ENCODE measurements at regions not wholly inside any gene's neighbourhood (a gene's known extent, or its start where the extent isn't known, plus 50 kb on each side); places are given as distances from the start of the nearest gene placed in this dataset.

- no peak for TF ChIP-seq EZH2phosphoT487 (IDR thresholded peaks at IDR 0.05; ENCODE audit: insufficient read depth, low read depth)
- no peak for TF ChIP-seq EZH2 (IDR thresholded peaks at IDR 0.05; ENCODE audit: insufficient read depth, poor library complexity, severe bottlenecking)
- Histone ChIP-seq H3K4me1 (ENCODE audit: insufficient read depth) (no peaks in the 10 kb centered on the region), H3F3A (ENCODE audit: insufficient read depth) (no peaks in the 10 kb centered on the region), H3K27me3 (replicated peaks; ENCODE audit: insufficient read depth) (no peaks in the 10 kb centered on the region), H3K9me3 (ENCODE audit: low read depth) (no peaks in the 10 kb centered on the region), H3K4me2 (ENCODE audit: unreplicated experiment) (no peak overlapping the region), H3K27ac (no peak overlapping the region), H3K9me2 (ENCODE audit: insufficient read depth) (no peaks in the 10 kb centered on the region), H3K36me3 (ENCODE audit: low read depth) (no peaks in the 10 kb centered on the region), H2AFZ (no peak overlapping the region), H3K9ac (no peak overlapping the region), H4K20me1 (ENCODE audit: insufficient read depth) (no peaks in the 10 kb centered on the region; the same call in 1 of the 2 replicates), H3K4me3 (no peak overlapping the region), H3K79me2 (ENCODE audit: insufficient read depth) (no peaks in the 10 kb centered on the region)
- DNase-seq, result no peak
- in situ Hi-C loops (cut with MboI), result no loop called here
- WGBS, 2 experiments (ENCODE audit: low coverage in 1 of 2, low lambda C conversion rate in 2 of 2, missing lambda C conversion rate in 2 of 2), result 8 to 9% methylated on average over 1 of the region's 1 CpG
Observed at GRCh38 chr4:45925809-45926208, 198.0 kb downstream of the GABRG1 start.

- H3K27ac ChIP-seq, result no peak overlapping the region
- WGBS, 2 experiments (ENCODE audit: low coverage in 1 of 2, low lambda C conversion rate in 2 of 2, missing lambda C conversion rate in 2 of 2), result 49 to 56% methylated on average over 3 of the region's 3 CpGs
- no peak overlapping the region for H3K9ac ChIP-seq
- no peaks in the 10 kb centered on the region for H3K9me2 ChIP-seq (ENCODE audit: insufficient read depth)
- no peak overlapping the region for H3K4me2 ChIP-seq (ENCODE audit: unreplicated experiment)
- no peaks in the 10 kb centered on the region; the same call in 1 of the 2 replicates for H4K20me1 ChIP-seq (ENCODE audit: insufficient read depth)
- H3K9me3 ChIP-seq (ENCODE audit: low read depth), result no peaks in the 10 kb centered on the region
- H3K4me1 ChIP-seq (ENCODE audit: insufficient read depth), result no peaks in the 10 kb centered on the region
- no peaks in the 10 kb centered on the region for H3K27me3 ChIP-seq (replicated peaks; ENCODE audit: insufficient read depth)
- H3K79me2 ChIP-seq (ENCODE audit: insufficient read depth), result no peaks in the 10 kb centered on the region
- no peak for DNase-seq
- TF ChIP-seq EZH2phosphoT487 (IDR thresholded peaks at IDR 0.05; ENCODE audit: insufficient read depth, low read depth), result no peak
- TF ChIP-seq EZH2 (IDR thresholded peaks at IDR 0.05; ENCODE audit: insufficient read depth, poor library complexity, severe bottlenecking), result no peak
- no peaks in the 10 kb centered on the region for H3K36me3 ChIP-seq (ENCODE audit: low read depth)
- in situ Hi-C loops (cut with MboI), result no loop called here
- H3K4me3 ChIP-seq, result no peak overlapping the region
- H2AFZ ChIP-seq, result no peak overlapping the region
- H3F3A ChIP-seq (ENCODE audit: insufficient read depth), result no peaks in the 10 kb centered on the region
Observed at GRCh38 chr4:45920861-45921260, 203.0 kb downstream of the GABRG1 start.

GRCh38 chr4:45910511-45910910 lies 213.3 kb downstream of the GABRG1 start:
- in situ Hi-C loops (cut with MboI), result no loop called here
- DNase-seq, result no peak
- Histone ChIP-seq H3K9ac (no peak overlapping the region), H3K79me2 (ENCODE audit: insufficient read depth) (no peaks in the 10 kb centered on the region), H2AFZ (no peak overlapping the region), H3K36me3 (ENCODE audit: low read depth) (no peaks in the 10 kb centered on the region), H3K27ac (no peak overlapping the region), H3K4me2 (ENCODE audit: unreplicated experiment) (no peak overlapping the region), H3K9me2 (ENCODE audit: insufficient read depth) (no peaks in the 10 kb centered on the region), H3K9me3 (ENCODE audit: low read depth) (peaks cover 3% of the 10 kb centered on the region), H3K4me1 (ENCODE audit: insufficient read depth) (no peaks in the 10 kb centered on the region), H3K4me3 (no peak overlapping the region), H3K27me3 (replicated peaks; ENCODE audit: insufficient read depth) (no peaks in the 10 kb centered on the region), H4K20me1 (ENCODE audit: insufficient read depth) (no peaks in the 10 kb centered on the region), H3F3A (ENCODE audit: insufficient read depth) (no peaks in the 10 kb centered on the region)
- TF ChIP-seq EZH2 (IDR thresholded peaks at IDR 0.05; ENCODE audit: insufficient read depth, poor library complexity, severe bottlenecking) (no peak), EZH2phosphoT487 (IDR thresholded peaks at IDR 0.05; ENCODE audit: insufficient read depth, low read depth) (no peak)

- H3K27me3 ChIP-seq (replicated peaks; ENCODE audit: insufficient read depth), result no peaks in the 10 kb centered on the region
- H2AFZ ChIP-seq, result no peak overlapping the region
- DNase-seq, result no peak
- H3F3A ChIP-seq (ENCODE audit: insufficient read depth), result no peaks in the 10 kb centered on the region
- no peaks in the 10 kb centered on the region for H3K79me2 ChIP-seq (ENCODE audit: insufficient read depth)
- no peaks in the 10 kb centered on the region for H3K36me3 ChIP-seq (ENCODE audit: low read depth)
- no peak overlapping the region for H3K4me2 ChIP-seq (ENCODE audit: unreplicated experiment)
- no peak for TF ChIP-seq EZH2 (IDR thresholded peaks at IDR 0.05; ENCODE audit: insufficient read depth, poor library complexity, severe bottlenecking)
- H3K9me3 ChIP-seq (ENCODE audit: low read depth), result no peaks in the 10 kb centered on the region
- no peak overlapping the region for H3K4me3 ChIP-seq
- no peak overlapping the region for H3K9ac ChIP-seq
- H3K27ac ChIP-seq, result no peak overlapping the region
- 15 to 16% methylated on average over 4 of the region's 4 CpGs for WGBS, 2 experiments (ENCODE audit: low coverage in 1 of 2, low lambda C conversion rate in 2 of 2, missing lambda C conversion rate in 2 of 2)
- H3K9me2 ChIP-seq (ENCODE audit: insufficient read depth), result no peaks in the 10 kb centered on the region
- H4K20me1 ChIP-seq (ENCODE audit: insufficient read depth), result no peaks in the 10 kb centered on the region
- in situ Hi-C loops (cut with MboI), result no loop called here
- no peaks in the 10 kb centered on the region for H3K4me1 ChIP-seq (ENCODE audit: insufficient read depth)
Observed at GRCh38 chr4:45897946-45898585, 225.8 kb downstream of the GABRG1 start.

GRCh38 chr4:45883421-45883820 lies 240.4 kb downstream of the GABRG1 start:
- H3K4me2 ChIP-seq (ENCODE audit: unreplicated experiment), result no peak overlapping the region
- in situ Hi-C loops (cut with MboI), result no loop called here
- H3K9ac ChIP-seq, result no peak overlapping the region
- no peak overlapping the region for H2AFZ ChIP-seq
- no peak for DNase-seq
- H3K27me3 ChIP-seq (replicated peaks; ENCODE audit: insufficient read depth), result no peaks in the 10 kb centered on the region
- WGBS, 2 experiments (ENCODE audit: low coverage in 1 of 2, low lambda C conversion rate in 2 of 2, missing lambda C conversion rate in 2 of 2), result 8 to 12% methylated on average over 1 of the region's 1 CpG
- no peaks in the 10 kb centered on the region for H3F3A ChIP-seq (ENCODE audit: insufficient read depth)
- no peaks in the 10 kb centered on the region for H4K20me1 ChIP-seq (ENCODE audit: insufficient read depth)
- H3K9me3 ChIP-seq (ENCODE audit: low read depth), result no peaks in the 10 kb centered on the region
- H3K36me3 ChIP-seq (ENCODE audit: low read depth), result no peaks in the 10 kb centered on the region
- no peaks in the 10 kb centered on the region for H3K79me2 ChIP-seq (ENCODE audit: insufficient read depth)
- H3K27ac ChIP-seq, result no peak overlapping the region
- no peak overlapping the region for H3K4me3 ChIP-seq
- TF ChIP-seq EZH2 (IDR thresholded peaks at IDR 0.05; ENCODE audit: insufficient read depth, poor library complexity, severe bottlenecking) (no peak), EZH2phosphoT487 (IDR thresholded peaks at IDR 0.05; ENCODE audit: insufficient read depth, low read depth) (no peak)
- no peaks in the 10 kb centered on the region for H3K4me1 ChIP-seq (ENCODE audit: insufficient read depth)
- no peaks in the 10 kb centered on the region for H3K9me2 ChIP-seq (ENCODE audit: insufficient read depth)
